GM19455 (cell line): ENCODE measurements at regions not wholly inside any gene's neighbourhood (a gene's known extent, or its start where the extent isn't known, plus 50 kb on each side); places are given as distances from the start of the nearest gene placed in this dataset.

Source experiments
- ATAC-seq: cut with Tn5 transposase; IDR thresholded peaks from one replicate; pipeline ENCODE4 v1.9.1; 2021; ENCODE audit not compliant: unreplicated experiment

GRCh38 chr13:33739254-33739653 is 78.7 kb upstream of the RFC3 start:
- ATAC-seq, result no peak

- no peak for ATAC-seq
Measured at GRCh38 chr13:33740134-33740538, 77.8 kb upstream of the RFC3 start.

- no peak for ATAC-seq
Measured at GRCh38 chr13:33742321-33742720, 75.6 kb upstream of the RFC3 start.

GRCh38 chr13:33743438-33744368 is 74.2 kb upstream of the RFC3 start:
- peak; percentile 79 for ATAC-seq

- ATAC-seq, result no peak
Measured at GRCh38 chr13:33744589-33745369, 73.2 kb upstream of the RFC3 start.

GRCh38 chr13:33745370-33746324 is 72.3 kb upstream of the RFC3 start:
- peak; percentile 44 for ATAC-seq

- no peak for ATAC-seq
Measured at GRCh38 chr13:33746867-33747266, 71.1 kb upstream of the RFC3 start.

- ATAC-seq, result no peak
Measured at GRCh38 chr13:33751151-33751550, 66.8 kb upstream of the RFC3 start.

GRCh38 chr13:33752094-33752493 is 65.9 kb upstream of the RFC3 start:
- ATAC-seq, result no peak

GRCh38 chr13:33752597-33752996 is 65.4 kb upstream of the RFC3 start:
- no peak for ATAC-seq

- no peak for ATAC-seq
Measured at GRCh38 chr13:33756929-33757328, 61.0 kb upstream of the RFC3 start.

- peak; percentile 62 for ATAC-seq
Measured at GRCh38 chr13:33757713-33758112, 60.2 kb upstream of the RFC3 start.

GRCh38 chr13:33758113-33758512 is 59.8 kb upstream of the RFC3 start:
- peak; percentile 52 for ATAC-seq

- no peak for ATAC-seq
Measured at GRCh38 chr13:33761740-33762139, 56.2 kb upstream of the RFC3 start.

- no peak for ATAC-seq
Measured at GRCh38 chr13:33763021-33763420, 54.9 kb upstream of the RFC3 start.

- no peak for ATAC-seq
Measured at GRCh38 chr13:33764716-33765115, 53.2 kb upstream of the RFC3 start.

GRCh38 chr13:33766329-33767123 is 51.4 kb upstream of the RFC3 start:
- no peak for ATAC-seq

GRCh38 chr13:33767140-33767539 is 50.8 kb upstream of the RFC3 start:
- ATAC-seq, result no peak
